ENCODE measurements at regions not wholly inside any gene's neighbourhood (a gene's known extent, or its start where the extent isn't known, plus 50 kb on each side); places are given as distances from the start of the nearest gene placed in this dataset.

DNA sequence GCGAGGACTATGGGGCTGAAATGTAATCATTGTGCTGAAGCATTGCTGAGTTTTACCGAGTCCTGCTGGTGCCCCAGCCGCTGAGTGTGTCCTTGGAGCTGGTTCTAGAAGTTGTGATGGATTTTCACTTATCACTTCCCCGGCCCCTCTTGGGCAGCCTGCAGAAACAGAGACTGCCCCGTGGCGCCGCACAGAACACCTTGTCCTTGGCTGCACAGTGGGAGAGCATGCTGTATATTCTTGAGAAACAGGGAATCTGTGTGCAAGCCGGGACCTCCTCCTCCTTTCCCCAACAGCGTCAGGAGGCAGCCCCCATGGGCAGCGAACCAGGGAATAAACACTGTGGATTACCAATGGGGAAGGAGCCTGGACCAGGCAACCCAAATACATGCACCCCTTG, 90.6 kb upstream of the RUFY1 start:
- BruUV-seq (replicated peaks), result no TSS peak
- intact Hi-C loops (cut with micrococcal nuclease; ENCODE audit: unreplicated experiment) (no loop called here), in situ Hi-C loops (cut with MboI) (no loop called here)
- FAIRE-seq (no peak), DNase-seq (ENCODE audit: low read depth, low spot score) (no peak), ATAC-seq (no peak)
- Histone ChIP-seq H3K27ac (ENCODE audit: control insufficient read depth, insufficient read depth) (no peak overlapping the region), H2AFZ (ENCODE audit: control insufficient read depth, low read depth, low read length) (no peak overlapping the region), H3K4me2 (ENCODE audit: control insufficient read depth, insufficient read depth) (no peak overlapping the region), H3K27me3 (replicated peaks in 1 of 2; ENCODE audit: control insufficient read depth in 2 of 2, insufficient read depth in 2 of 2, low read length in 1 of 2) (no peaks in the 10 kb centered on the region), H4K20me1 (ENCODE audit: control insufficient read depth, insufficient read depth) (no peaks in the 10 kb centered on the region), H3K9ac (ENCODE audit: control insufficient read depth, insufficient read depth, low read length) (no peak overlapping the region), H3K79me2 (ENCODE audit: control insufficient read depth, insufficient read depth, low read length) (no peaks in the 10 kb centered on the region), H3K4me3 (no peak overlapping the region), H3K36me3 (ENCODE audit: control insufficient read depth in 2 of 2, insufficient read depth in 2 of 2, low read length in 1 of 2) (no peaks in the 10 kb centered on the region), H3K9me3 (replicated peaks; ENCODE audit: control insufficient read depth, insufficient read depth, low read length) (peaks cover 8% of the 10 kb centered on the region; the same call in 1 of the 3 replicates), H3K4me1 (ENCODE audit: control insufficient read depth, insufficient read depth, low read length) (no peaks in the 10 kb centered on the region)
- RAD21 ChIA-PET (ENCODE audit: unreplicated experiment), result no interaction called here
- WGBS (ENCODE audit: insufficient coverage, insufficient replicate concordance, low lambda C conversion rate, missing lambda C conversion rate), result 27% methylated on average over 10 of the region's 10 CpGs
- SMC1A ChIA-PET (ENCODE audit: uncharacterized antibody, unreplicated experiment), result no interaction called here
- POLR2A ChIA-PET, result no interaction called here
- CTCF ChIA-PET, result no interaction called here
- TF ChIP-seq HSF1 (IDR thresholded peaks at IDR 0.05; ENCODE audit: low read depth, low read length), result no peak
- no peak for TF ChIP-seq ESRRA (IDR thresholded peaks at IDR 0.05; ENCODE audit: low read length)
- no peak for TF ChIP-seq MXI1 (IDR thresholded peaks at IDR 0.05; ENCODE audit: low read depth, low read length)

DNA sequence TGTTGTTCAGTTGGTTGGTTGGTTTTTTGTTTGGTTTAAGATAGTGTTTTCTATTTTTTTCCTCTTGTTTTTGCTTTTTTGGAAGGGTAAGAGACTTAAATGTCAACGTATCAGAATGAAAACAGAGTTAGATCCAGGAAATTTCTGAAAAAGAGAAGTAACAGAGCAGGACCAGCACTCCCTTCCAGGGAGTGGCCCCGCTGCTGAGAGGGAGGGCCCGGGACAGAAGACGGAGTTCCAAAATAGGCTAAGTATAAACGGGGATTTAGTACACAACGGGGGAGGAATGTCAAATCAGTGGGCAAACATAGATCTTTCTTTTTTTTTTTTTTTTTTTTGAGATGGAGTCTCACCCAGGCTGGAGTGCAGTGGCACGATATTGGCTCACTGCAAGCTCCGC, 92.7 kb upstream of the RUFY1 start:
- RAD21 ChIA-PET (ENCODE audit: unreplicated experiment), result no interaction called here
- no peaks in the 10 kb centered on the region for H3K27me3 ChIP-seq (replicated peaks in 1 of 2; ENCODE audit: control insufficient read depth in 2 of 2, insufficient read depth in 2 of 2, low read length in 1 of 2)
- H3K4me2 ChIP-seq (ENCODE audit: control insufficient read depth, insufficient read depth), result no peak overlapping the region
- BruUV-seq (replicated peaks), result no TSS peak
- H4K20me1 ChIP-seq (ENCODE audit: control insufficient read depth, insufficient read depth), result no peaks in the 10 kb centered on the region
- SMC1A ChIA-PET (ENCODE audit: uncharacterized antibody, unreplicated experiment), result no interaction called here
- CTCF ChIA-PET, result no interaction called here
- no peaks in the 10 kb centered on the region for H3K79me2 ChIP-seq (ENCODE audit: control insufficient read depth, insufficient read depth, low read length)
- ATAC-seq (no peak), FAIRE-seq (no peak), DNase-seq (ENCODE audit: low read depth, low spot score) (no peak)
- no peaks in the 10 kb centered on the region for H3K36me3 ChIP-seq (ENCODE audit: control insufficient read depth in 2 of 2, insufficient read depth in 2 of 2, low read length in 1 of 2)
- no peaks in the 10 kb centered on the region for H3K4me1 ChIP-seq (ENCODE audit: control insufficient read depth, insufficient read depth, low read length)
- no peak overlapping the region for H2AFZ ChIP-seq (ENCODE audit: control insufficient read depth, low read depth, low read length)
- TF ChIP-seq NRF1 (conservative IDR thresholded peaks at IDR 0.05; ENCODE audit: low read depth, low read length) (no peak), ZNF384 (IDR thresholded peaks at IDR 0.05; ENCODE audit: borderline replicate concordance, low read depth, low read length) (no peak), GATAD2B (conservative IDR thresholded peaks at IDR 0.05; ENCODE audit: low read depth) (no peak), SUZ12 (IDR thresholded peaks at IDR 0.05; ENCODE audit: unreplicated experiment) (no peak), NFIC (IDR thresholded peaks at IDR 0.05; ENCODE audit: low read depth, low read length) (no peak), ZNF274 (IDR thresholded peaks at IDR 0.05; ENCODE audit: insufficient read depth, insufficient read length) (no peak), CBFB (IDR thresholded peaks at IDR 0.05; ENCODE audit: low read depth) (no peak)
- TF ChIP-seq, protein P1, sequence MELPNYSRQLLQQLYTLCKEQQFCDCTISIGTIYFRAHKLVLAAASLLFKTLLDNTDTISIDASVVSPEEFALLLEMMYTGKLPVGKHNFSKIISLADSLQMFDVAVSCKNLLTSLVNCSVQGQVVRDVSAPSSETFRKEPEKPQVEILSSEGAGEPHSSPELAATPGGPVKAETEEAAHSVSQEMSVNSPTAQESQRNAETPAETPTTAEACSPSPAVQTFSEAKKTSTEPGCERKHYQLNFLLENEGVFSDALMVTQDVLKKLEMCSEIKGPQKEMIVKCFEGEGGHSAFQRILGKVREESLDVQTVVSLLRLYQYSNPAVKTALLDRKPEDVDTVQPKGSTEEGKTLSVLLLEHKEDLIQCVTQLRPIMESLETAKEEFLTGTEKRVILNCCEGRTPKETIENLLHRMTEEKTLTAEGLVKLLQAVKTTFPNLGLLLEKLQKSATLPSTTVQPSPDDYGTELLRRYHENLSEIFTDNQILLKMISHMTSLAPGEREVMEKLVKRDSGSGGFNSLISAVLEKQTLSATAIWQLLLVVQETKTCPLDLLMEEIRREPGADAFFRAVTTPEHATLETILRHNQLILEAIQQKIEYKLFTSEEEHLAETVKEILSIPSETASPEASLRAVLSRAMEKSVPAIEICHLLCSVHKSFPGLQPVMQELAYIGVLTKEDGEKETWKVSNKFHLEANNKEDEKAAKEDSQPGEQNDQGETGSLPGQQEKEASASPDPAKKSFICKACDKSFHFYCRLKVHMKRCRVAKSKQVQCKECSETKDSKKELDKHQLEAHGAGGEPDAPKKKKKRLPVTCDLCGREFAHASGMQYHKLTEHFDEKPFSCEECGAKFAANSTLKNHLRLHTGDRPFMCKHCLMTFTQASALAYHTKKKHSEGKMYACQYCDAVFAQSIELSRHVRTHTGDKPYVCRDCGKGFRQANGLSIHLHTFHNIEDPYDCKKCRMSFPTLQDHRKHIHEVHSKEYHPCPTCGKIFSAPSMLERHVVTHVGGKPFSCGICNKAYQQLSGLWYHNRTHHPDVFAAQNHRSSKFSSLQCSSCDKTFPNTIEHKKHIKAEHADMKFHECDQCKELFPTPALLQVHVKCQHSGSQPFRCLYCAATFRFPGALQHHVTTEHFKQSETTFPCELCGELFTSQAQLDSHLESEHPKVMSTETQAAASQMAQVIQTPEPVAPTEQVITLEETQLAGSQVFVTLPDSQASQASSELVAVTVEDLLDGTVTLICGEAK (IDR thresholded peaks at IDR 0.05; ENCODE audit: borderline replicate concordance), result no peak
- TF ChIP-seq, protein P2, sequence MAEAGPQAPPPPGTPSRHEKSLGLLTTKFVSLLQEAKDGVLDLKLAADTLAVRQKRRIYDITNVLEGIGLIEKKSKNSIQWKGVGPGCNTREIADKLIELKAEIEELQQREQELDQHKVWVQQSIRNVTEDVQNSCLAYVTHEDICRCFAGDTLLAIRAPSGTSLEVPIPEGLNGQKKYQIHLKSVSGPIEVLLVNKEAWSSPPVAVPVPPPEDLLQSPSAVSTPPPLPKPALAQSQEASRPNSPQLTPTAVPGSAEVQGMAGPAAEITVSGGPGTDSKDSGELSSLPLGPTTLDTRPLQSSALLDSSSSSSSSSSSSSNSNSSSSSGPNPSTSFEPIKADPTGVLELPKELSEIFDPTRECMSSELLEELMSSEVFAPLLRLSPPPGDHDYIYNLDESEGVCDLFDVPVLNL (IDR thresholded peaks at IDR 0.05; ENCODE audit: low read depth, low read length), result no peak
- intact Hi-C loops (cut with micrococcal nuclease; ENCODE audit: unreplicated experiment), result no loop called here
- POLR2A ChIA-PET, result no interaction called here
- no peak overlapping the region for H3K4me3 ChIP-seq
- in situ Hi-C loops (cut with MboI), result no loop called here
- no peak overlapping the region for H3K9ac ChIP-seq (ENCODE audit: control insufficient read depth, insufficient read depth, low read length)
- no peak overlapping the region for H3K27ac ChIP-seq (ENCODE audit: control insufficient read depth, insufficient read depth)
- H3K9me3 ChIP-seq (replicated peaks; ENCODE audit: control insufficient read depth, insufficient read depth, low read length), result peaks cover 8% of the 10 kb centered on the region; the same call in 1 of the 3 replicates
- WGBS (ENCODE audit: insufficient coverage, insufficient replicate concordance, low lambda C conversion rate, missing lambda C conversion rate), result 66% methylated on average over 7 of the region's 8 CpGs
